ENCODE measurements at regions not wholly inside any gene's neighbourhood (a gene's known extent, or its start where the extent isn't known, plus 50 kb on each side); places are given as distances from the start of the nearest gene placed in this dataset.

DNA sequence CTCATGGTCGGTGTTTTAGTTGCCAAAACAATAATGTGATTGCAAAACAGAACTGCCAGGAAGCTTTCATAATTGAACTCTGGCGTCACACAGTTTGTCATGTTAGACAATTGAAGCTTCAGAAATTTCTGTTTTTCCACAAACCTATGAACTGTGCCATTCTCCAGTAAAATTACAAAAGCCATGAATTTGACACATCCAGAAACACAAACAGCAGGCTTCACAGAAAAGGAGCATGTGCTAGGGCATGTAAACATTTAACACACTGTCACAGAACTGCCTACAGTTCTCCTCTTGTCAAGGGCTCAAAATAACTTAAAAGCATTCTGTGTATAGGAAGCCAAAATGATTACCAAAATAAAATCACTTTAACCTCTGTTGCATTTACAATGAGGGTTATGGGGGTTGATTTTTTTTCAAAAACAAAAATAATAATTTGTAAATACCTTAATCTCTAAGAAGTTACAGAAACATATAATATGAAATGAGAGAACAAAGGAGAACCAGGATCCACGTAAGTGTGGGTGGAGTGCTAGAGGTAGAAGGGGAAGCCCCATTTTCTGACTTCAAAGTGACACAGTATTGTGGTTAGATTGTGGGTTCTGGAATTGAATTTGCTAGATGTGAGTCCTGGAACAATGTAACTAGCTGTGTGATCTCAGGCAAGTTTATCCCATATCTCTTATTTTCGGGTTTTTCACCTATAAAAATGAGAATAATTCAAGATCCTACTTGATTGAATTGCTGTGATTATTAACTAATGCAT, 295.0 kb downstream of the CENPC start:
- DNase-seq (ENCODE audit: low read depth), result no peak
- in situ Hi-C loops (cut with HindIII; ENCODE audit: low sequenced_read_pairs), result no loop called here
- H3K4me3 ChIP-seq (ENCODE audit: low read depth, low read length), result no peak overlapping the region
- TF ChIP-seq CTCF (IDR thresholded peaks at IDR 0.05; ENCODE audit: low read depth, low read length, missing control alignments), result no peak

DNA sequence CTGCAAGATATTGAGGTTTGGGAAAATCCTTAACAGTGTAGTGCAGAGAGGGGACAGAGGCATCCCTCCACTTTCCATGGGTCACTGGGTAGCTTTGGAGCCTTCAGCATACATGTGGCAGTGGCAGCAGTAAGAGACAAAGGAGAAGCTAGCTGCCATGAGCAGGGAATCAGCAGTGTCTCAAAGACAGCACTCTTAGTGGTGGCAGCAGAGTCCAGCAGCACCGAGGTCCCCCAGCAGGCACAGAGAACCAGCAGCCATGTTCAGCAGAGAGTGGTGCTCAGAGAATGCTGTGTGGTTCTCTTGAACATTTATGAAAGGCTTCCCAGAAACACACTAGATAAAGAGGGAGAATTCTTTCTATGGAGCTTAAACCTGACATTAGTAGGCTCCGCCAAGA, 308.5 kb downstream of the CENPC start:
- TF ChIP-seq CTCF (IDR thresholded peaks at IDR 0.05; ENCODE audit: low read depth, low read length, missing control alignments), result no peak
- DNase-seq (ENCODE audit: low read depth), result no peak
- no peak overlapping the region for H3K4me3 ChIP-seq (ENCODE audit: low read depth, low read length)
- in situ Hi-C loops (cut with HindIII; ENCODE audit: low sequenced_read_pairs), result no loop called here

- no peak for DNase-seq (ENCODE audit: low read depth)
- TF ChIP-seq CTCF (IDR thresholded peaks at IDR 0.05; ENCODE audit: low read depth, low read length, missing control alignments), result no peak
- no peak overlapping the region for H3K4me3 ChIP-seq (ENCODE audit: low read depth, low read length)
- in situ Hi-C loops (cut with HindIII; ENCODE audit: low sequenced_read_pairs), result no loop called here
These were observed 309.0 kb downstream of the CENPC start for GRCh38 chr4:67236318-67236717.

GRCh38 chr4:67234296-67234695, 311.0 kb downstream of the CENPC start:
- in situ Hi-C loops (cut with HindIII; ENCODE audit: low sequenced_read_pairs), result no loop called here

GRCh38 chr4:67229148-67229547, 316.2 kb downstream of the CENPC start:
- TF ChIP-seq CTCF (IDR thresholded peaks at IDR 0.05; ENCODE audit: low read depth, low read length, missing control alignments), result no peak
- in situ Hi-C loops (cut with HindIII; ENCODE audit: low sequenced_read_pairs), result no loop called here
- no peak overlapping the region for H3K4me3 ChIP-seq (ENCODE audit: low read depth, low read length)

More at GRCh38 chr4:67234296-67234695, 311.0 kb downstream of the CENPC start:
- DNase-seq (ENCODE audit: low read depth), result no peak
- no peak for TF ChIP-seq CTCF (IDR thresholded peaks at IDR 0.05; ENCODE audit: low read depth, low read length, missing control alignments)
- H3K4me3 ChIP-seq (ENCODE audit: low read depth, low read length), result no peak overlapping the region

DNA sequence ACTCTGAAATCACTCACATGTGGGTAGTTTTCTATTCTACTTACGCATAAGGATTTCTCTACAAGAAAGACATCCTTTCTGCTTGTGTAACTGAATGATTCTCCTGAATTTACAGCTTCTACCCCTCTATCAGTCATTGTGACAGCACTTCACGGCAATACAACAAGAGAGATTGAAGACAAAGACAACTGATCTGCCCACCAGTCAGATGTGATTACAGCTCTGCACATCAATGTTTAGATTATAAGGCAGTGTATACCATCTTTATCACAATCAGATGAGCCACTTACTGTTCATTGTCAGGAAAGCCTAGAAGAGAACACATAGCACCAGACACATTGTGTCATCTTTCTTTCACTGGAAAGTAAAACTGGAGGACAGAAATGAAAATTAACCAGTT, 324.4 kb downstream of the CENPC start:
- H3K4me3 ChIP-seq (ENCODE audit: low read depth, low read length), result no peak overlapping the region
- in situ Hi-C loops (cut with HindIII; ENCODE audit: low sequenced_read_pairs), result no loop called here
- no peak for TF ChIP-seq CTCF (IDR thresholded peaks at IDR 0.05; ENCODE audit: low read depth, low read length, missing control alignments)
- DNase-seq (ENCODE audit: low read depth), result no peak

More at GRCh38 chr4:67229148-67229547, 316.2 kb downstream of the CENPC start:
- no peak for DNase-seq (ENCODE audit: low read depth)

Data from astrocyte of the cerebellum (primary cell).